GM12874 (cell line): ENCODE measurements at regions not wholly inside any gene's neighbourhood (a gene's known extent, or its start where the extent isn't known, plus 50 kb on each side); places are given as distances from the start of the nearest gene placed in this dataset.

Experiments
- CTCF ChIP-seq: IDR thresholded peaks from 2 replicates; pipeline ENCODE4 v1.5.1; 2011; ENCODE audit warnings: low read depth, mild to moderate bottlenecking, control low read depth, low read length, moderate library complexity; ENCODE audit not compliant: insufficient read depth

GRCh38 chr2:52074130-52074719 lies 1042.3 kb upstream of the NRXN1 start:
- no peak for TF ChIP-seq CTCF

- TF ChIP-seq CTCF = no peak
These were observed 1041.0 kb upstream of the NRXN1 start for GRCh38 chr2:52072949-52073348.

- no peak for TF ChIP-seq CTCF
These were observed 1038.7 kb upstream of the NRXN1 start for GRCh38 chr2:52070665-52071064.

GRCh38 chr2:52064234-52064633 lies 1032.3 kb upstream of the NRXN1 start:
- no peak for TF ChIP-seq CTCF

GRCh38 chr2:52054824-52055223 lies 1022.9 kb upstream of the NRXN1 start:
- no peak for TF ChIP-seq CTCF

GRCh38 chr2:52036853-52037252 lies 1004.9 kb upstream of the NRXN1 start:
- no peak for TF ChIP-seq CTCF

GRCh38 chr2:52036024-52036423 lies 1004.1 kb upstream of the NRXN1 start:
- no peak for TF ChIP-seq CTCF
